GM10266 (cell line): ENCODE measurements at regions not wholly inside any gene's neighbourhood (a gene's known extent, or its start where the extent isn't known, plus 50 kb on each side); places are given as distances from the start of the nearest gene placed in this dataset.

Source experiments
- DNase-seq: peaks from one replicate; pipeline ENCODE4 v3.0.0; 2012; ENCODE audit errors: extremely low spot score
- TF ChIP-seq, protein P1 (sequence below): IDR thresholded peaks from 2 replicates; pipeline ENCODE4 v1.5.1; 2012; ENCODE audit warnings: mild to moderate bottlenecking, low read depth; ENCODE audit not compliant: control insufficient read depth, insufficient read depth; ENCODE audit errors: missing control alignments

- TF ChIP-seq, protein P1, sequence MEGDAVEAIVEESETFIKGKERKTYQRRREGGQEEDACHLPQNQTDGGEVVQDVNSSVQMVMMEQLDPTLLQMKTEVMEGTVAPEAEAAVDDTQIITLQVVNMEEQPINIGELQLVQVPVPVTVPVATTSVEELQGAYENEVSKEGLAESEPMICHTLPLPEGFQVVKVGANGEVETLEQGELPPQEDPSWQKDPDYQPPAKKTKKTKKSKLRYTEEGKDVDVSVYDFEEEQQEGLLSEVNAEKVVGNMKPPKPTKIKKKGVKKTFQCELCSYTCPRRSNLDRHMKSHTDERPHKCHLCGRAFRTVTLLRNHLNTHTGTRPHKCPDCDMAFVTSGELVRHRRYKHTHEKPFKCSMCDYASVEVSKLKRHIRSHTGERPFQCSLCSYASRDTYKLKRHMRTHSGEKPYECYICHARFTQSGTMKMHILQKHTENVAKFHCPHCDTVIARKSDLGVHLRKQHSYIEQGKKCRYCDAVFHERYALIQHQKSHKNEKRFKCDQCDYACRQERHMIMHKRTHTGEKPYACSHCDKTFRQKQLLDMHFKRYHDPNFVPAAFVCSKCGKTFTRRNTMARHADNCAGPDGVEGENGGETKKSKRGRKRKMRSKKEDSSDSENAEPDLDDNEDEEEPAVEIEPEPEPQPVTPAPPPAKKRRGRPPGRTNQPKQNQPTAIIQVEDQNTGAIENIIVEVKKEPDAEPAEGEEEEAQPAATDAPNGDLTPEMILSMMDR: peak; percentile 76
- DNase-seq: peak; percentile 80
Measured at GRCh38 chr1:22275626-22276395, 132.9 kb upstream of the WNT4 start.

GRCh38 chr1:22276396-22276748, 133.5 kb upstream of the WNT4 start:
- TF ChIP-seq, protein P1: no peak
- no peak for DNase-seq

- no peak for DNase-seq
- TF ChIP-seq, protein P1: no peak
Measured at GRCh38 chr1:22277662-22278061, 134.8 kb upstream of the WNT4 start.

DNA sequence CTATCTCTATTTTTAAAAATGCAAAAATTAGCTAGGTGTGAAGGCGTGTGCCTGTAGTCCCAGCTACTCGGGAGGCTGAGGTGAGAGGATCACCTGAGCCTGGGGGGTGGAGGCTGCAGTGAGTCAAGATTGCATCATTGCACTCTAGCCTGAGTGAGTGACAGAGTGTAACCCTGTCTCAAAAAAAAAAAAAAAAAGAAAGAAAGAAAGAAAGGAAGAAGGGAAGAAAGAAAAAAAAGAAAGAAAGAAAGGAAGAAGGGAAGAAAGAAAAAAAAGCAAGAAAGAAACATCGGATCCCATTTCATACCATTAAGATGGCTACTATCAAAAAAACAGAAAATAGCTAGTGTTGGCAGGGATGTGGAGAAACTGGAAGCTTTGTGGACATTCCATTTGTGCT, 136.8 kb upstream of the WNT4 start:
- TF ChIP-seq, protein P1: no peak
- no peak for DNase-seq

GRCh38 chr1:22280526-22280925, 137.6 kb upstream of the WNT4 start:
- DNase-seq: no peak
- TF ChIP-seq, protein P1: no peak

DNA sequence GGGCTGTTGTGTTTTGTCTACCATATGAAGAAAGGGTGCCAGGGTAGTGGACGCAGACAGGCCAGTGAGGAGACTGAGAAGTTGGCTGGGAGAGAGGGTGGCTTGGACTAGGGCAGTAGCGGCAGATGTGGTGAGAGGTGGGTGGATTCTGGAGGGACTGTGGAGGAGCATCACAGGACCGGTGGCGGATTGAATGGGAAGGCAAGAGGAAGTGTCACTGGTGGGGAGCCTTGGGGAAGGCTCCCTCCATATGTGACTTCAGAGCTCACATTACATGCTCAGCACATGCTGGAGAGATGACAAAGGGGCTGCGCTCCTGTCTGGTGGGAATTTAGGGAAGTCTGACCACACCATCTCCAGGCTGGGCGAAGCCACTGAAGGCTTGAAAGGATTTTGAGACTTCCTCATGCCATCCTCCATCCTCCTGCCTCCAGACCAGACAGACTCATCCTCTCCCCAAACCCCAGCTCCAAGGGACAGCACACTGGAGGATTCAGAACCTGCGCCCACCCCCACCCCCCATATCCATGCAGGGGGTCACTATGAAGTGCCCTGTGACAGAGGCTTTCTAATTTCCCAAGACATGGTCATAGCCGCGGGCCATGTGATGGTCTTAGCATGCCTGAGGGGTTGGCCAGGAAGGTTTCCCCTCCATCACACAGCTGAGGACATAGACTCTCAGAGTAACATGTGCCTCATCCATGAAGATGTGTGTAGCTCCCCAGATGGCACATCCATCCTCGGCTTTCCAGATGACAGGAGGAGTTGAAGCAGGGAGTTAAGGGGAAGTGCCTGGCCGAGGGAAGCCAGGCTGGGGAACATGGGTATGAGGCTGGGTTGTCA, 138.8 kb upstream of the WNT4 start:
- no peak for DNase-seq
- TF ChIP-seq, protein P1: no peak
